ENCODE measurements at regions not wholly inside any gene's neighbourhood (a gene's known extent, or its start where the extent isn't known, plus 50 kb on each side); places are given as distances from the start of the nearest gene placed in this dataset.

DNA sequence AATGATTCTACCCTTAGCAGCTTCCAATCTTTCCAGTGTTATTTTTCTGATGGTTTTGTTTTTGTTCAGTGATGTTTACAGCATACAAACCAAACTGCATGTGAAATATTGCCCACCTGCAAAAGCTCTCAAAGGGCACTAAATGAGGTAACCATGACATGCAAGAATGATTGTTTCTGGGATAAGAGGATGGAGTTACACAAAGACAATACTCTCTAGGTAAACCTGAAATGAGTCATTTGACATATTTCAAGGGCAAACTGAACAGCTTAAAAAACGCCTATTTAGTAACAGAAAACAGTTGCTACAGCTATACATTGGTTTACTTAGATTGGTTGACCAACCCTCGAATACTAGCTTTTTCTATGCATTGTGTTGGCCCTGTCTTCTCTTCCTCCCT, 481.7 kb downstream of the ZPLD1 start:
- Mint-ChIP-seq H3K27me3 (ENCODE audit: low read depth in 2 of 2) (no peaks in the 10 kb centered on the region), H3K4me3 (no peak overlapping the region), H3K9me3 (peaks cover 0 to 7% of the 10 kb centered on the region in 2 donors), H3K4me1 (no peaks in the 10 kb centered on the region), H3K27ac (no peak overlapping the region), H3K36me3 (no peaks in the 10 kb centered on the region)
- Histone ChIP-seq H3K27ac (ENCODE audit: low read length) (no peak overlapping the region), H3K27me3 (ENCODE audit: control insufficient read depth, insufficient read depth, low read length) (no peaks in the 10 kb centered on the region), H3K9me3 (ENCODE audit: control insufficient read depth, insufficient read depth, low read length) (no peaks in the 10 kb centered on the region), H3K4me1 (ENCODE audit: control insufficient read depth, insufficient read depth, low read length) (no peaks in the 10 kb centered on the region), H3K36me3 (ENCODE audit: control insufficient read depth, insufficient read depth, low read length) (no peaks in the 10 kb centered on the region), H3K4me3 (ENCODE audit: low read length) (no peak overlapping the region)
- DNase-seq = no peak
- 74% methylated on average over 2 of the region's 2 CpGs for WGBS (ENCODE audit: insufficient coverage)
- ATAC-seq = no peak
- intact Hi-C loops (cut with micrococcal nuclease) = no loop called here
- TF ChIP-seq, protein P1, sequence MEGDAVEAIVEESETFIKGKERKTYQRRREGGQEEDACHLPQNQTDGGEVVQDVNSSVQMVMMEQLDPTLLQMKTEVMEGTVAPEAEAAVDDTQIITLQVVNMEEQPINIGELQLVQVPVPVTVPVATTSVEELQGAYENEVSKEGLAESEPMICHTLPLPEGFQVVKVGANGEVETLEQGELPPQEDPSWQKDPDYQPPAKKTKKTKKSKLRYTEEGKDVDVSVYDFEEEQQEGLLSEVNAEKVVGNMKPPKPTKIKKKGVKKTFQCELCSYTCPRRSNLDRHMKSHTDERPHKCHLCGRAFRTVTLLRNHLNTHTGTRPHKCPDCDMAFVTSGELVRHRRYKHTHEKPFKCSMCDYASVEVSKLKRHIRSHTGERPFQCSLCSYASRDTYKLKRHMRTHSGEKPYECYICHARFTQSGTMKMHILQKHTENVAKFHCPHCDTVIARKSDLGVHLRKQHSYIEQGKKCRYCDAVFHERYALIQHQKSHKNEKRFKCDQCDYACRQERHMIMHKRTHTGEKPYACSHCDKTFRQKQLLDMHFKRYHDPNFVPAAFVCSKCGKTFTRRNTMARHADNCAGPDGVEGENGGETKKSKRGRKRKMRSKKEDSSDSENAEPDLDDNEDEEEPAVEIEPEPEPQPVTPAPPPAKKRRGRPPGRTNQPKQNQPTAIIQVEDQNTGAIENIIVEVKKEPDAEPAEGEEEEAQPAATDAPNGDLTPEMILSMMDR (IDR thresholded peaks at IDR 0.05) = no peak

- H3K4me1 Mint-ChIP-seq = no peaks in the 10 kb centered on the region
- no peak overlapping the region for H3K4me3 Mint-ChIP-seq
- H3K9me3 ChIP-seq (ENCODE audit: control insufficient read depth, insufficient read depth, low read length) = peaks cover 5% of the 10 kb centered on the region
- TF ChIP-seq, protein P1 (IDR thresholded peaks at IDR 0.05) = no peak
- peaks cover 7% of the 10 kb centered on the region for H3K36me3 Mint-ChIP-seq
- no peaks in the 10 kb centered on the region for H3K4me1 ChIP-seq (ENCODE audit: control insufficient read depth, insufficient read depth, low read length)
- intact Hi-C loops (cut with micrococcal nuclease) = no loop called here
- no peaks in the 10 kb centered on the region for H3K27me3 ChIP-seq (ENCODE audit: control insufficient read depth, insufficient read depth, low read length)
- H3K27me3 Mint-ChIP-seq (ENCODE audit: low read depth in 2 of 2) = no peaks in the 10 kb centered on the region
- no peak overlapping the region for H3K27ac Mint-ChIP-seq
- WGBS (ENCODE audit: insufficient coverage) = 69% methylated on average over 3 of the region's 3 CpGs
- no peak overlapping the region for H3K27ac ChIP-seq (ENCODE audit: low read length)
- no peak overlapping the region for H3K4me3 ChIP-seq (ENCODE audit: low read length)
- no peaks in the 10 kb centered on the region for H3K36me3 ChIP-seq (ENCODE audit: control insufficient read depth, insufficient read depth, low read length)
- DNase-seq (no peak), ATAC-seq (no peak)
- peaks cover 16 to 19% of the 10 kb centered on the region in 2 donors for H3K9me3 Mint-ChIP-seq
These were observed 491.8 kb downstream of the ZPLD1 start for GRCh38 chr3:102926618-102927017.

DNA sequence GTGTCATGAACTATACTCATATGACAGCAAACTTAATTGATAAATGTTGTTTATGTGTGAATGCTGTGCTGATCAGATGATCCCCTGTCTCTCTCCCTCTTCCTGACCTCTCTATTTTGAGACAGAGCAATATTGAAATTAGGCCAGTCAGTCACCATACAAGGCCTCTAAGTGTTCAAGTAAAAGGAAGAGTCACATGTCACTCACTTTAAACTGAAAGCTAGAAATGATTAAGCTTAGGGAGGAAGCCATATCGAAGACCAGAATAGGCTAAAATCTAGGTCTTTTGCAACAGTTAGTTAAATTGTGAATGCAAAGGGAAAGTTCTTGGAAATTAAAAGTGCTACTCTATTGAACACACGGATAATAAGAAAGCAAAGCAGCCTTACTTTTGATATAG, 498.6 kb downstream of the ZPLD1 start:
- no peak overlapping the region for H3K4me3 ChIP-seq (ENCODE audit: low read length)
- DNase-seq (no peak), ATAC-seq (no peak)
- H3K4me1 Mint-ChIP-seq = no peaks in the 10 kb centered on the region
- H3K27ac ChIP-seq (ENCODE audit: low read length) = no peak overlapping the region
- intact Hi-C loops (cut with micrococcal nuclease) = no loop called here
- no peaks in the 10 kb centered on the region for H3K27me3 Mint-ChIP-seq (ENCODE audit: low read depth in 2 of 2)
- no peaks in the 10 kb centered on the region for H3K36me3 Mint-ChIP-seq
- H3K9me3 ChIP-seq (ENCODE audit: control insufficient read depth, insufficient read depth, low read length) = no peaks in the 10 kb centered on the region
- H3K27ac Mint-ChIP-seq = no peak overlapping the region
- TF ChIP-seq, protein P1 (IDR thresholded peaks at IDR 0.05) = no peak
- H3K9me3 Mint-ChIP-seq = peaks cover 0 to 2% of the 10 kb centered on the region in 2 donors
- no peak overlapping the region for H3K4me3 Mint-ChIP-seq
- H3K27me3 ChIP-seq (ENCODE audit: control insufficient read depth, insufficient read depth, low read length) = no peaks in the 10 kb centered on the region
- H3K36me3 ChIP-seq (ENCODE audit: control insufficient read depth, insufficient read depth, low read length) = no peaks in the 10 kb centered on the region
- 84% methylated on average over 1 of the region's 2 CpGs for WGBS (ENCODE audit: insufficient coverage)
- no peaks in the 10 kb centered on the region for H3K4me1 ChIP-seq (ENCODE audit: control insufficient read depth, insufficient read depth, low read length)

DNA sequence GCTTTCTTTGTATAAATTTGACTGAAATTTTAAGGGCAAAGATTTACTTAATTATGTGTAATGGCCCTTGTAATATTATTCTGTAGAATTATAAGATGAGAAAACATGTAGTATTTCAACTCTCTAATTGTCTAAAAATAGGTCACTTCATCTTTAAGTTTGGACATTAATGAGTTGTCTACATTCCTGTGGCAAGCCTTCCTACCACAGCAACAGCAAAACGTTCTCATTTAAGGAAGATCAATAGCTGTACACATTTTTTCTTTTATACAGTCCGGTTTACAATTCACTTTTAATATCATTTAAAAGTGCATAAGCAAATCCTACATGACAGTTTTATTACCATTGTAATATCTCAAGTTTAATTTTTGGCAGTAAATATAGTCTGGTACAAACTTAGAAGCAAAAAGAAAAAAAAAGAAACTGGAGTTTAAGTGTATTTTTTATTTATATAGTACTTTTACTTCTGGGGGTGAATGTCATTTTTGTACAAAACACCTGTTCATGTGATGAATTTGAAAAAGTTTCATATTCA, 501.8 kb downstream of the ZPLD1 start:
- H3K9me3 Mint-ChIP-seq = peaks cover 0 to 2% of the 10 kb centered on the region in 2 donors
- DNase-seq (no peak), ATAC-seq (no peak)
- Histone ChIP-seq H3K36me3 (ENCODE audit: control insufficient read depth, insufficient read depth, low read length) (no peaks in the 10 kb centered on the region), H3K27ac (ENCODE audit: low read length) (no peak overlapping the region), H3K27me3 (ENCODE audit: control insufficient read depth, insufficient read depth, low read length) (no peaks in the 10 kb centered on the region), H3K4me3 (ENCODE audit: low read length) (no peak overlapping the region), H3K4me1 (ENCODE audit: control insufficient read depth, insufficient read depth, low read length) (no peaks in the 10 kb centered on the region), H3K9me3 (ENCODE audit: control insufficient read depth, insufficient read depth, low read length) (no peaks in the 10 kb centered on the region)
- H3K4me1 Mint-ChIP-seq = no peaks in the 10 kb centered on the region
- H3K36me3 Mint-ChIP-seq = no peaks in the 10 kb centered on the region
- 69% methylated on average over 2 of the region's 2 CpGs for WGBS (ENCODE audit: insufficient coverage)
- H3K4me3 Mint-ChIP-seq = no peak overlapping the region
- TF ChIP-seq, protein P1 (IDR thresholded peaks at IDR 0.05) = no peak
- H3K27ac Mint-ChIP-seq = no peak overlapping the region
- no peaks in the 10 kb centered on the region for H3K27me3 Mint-ChIP-seq (ENCODE audit: low read depth in 2 of 2)
- intact Hi-C loops (cut with micrococcal nuclease) = no loop called here
